Keratinocyte (primary cell): ENCODE measurements at regions not wholly inside any gene's neighbourhood (a gene's known extent, or its start where the extent isn't known, plus 50 kb on each side); places are given as distances from the start of the nearest gene placed in this dataset.

Experiments used
- DNase-seq: peaks from one replicate; pipeline ENCODE4 v3.0.0-alpha.2; 2011; ENCODE audit warnings: low read depth, missing footprints, low spot score
- FAIRE-seq: peaks from 2 replicates; lab custom pipeline; 2011; peaks lifted over from hg19 to GRCh38; lab: Jason Lieb, UNC
- H2AFZ ChIP-seq: 2 replicates; pipeline ENCODE4 v1.6.0; 2012; ENCODE audit warnings: low read length, control low read depth, inconsistent platforms; ENCODE audit not compliant: control insufficient read depth
- H3K27ac ChIP-seq: 2 replicates; pipeline ENCODE4 v1.5.1; 2011; ENCODE audit warnings: low read length; ENCODE audit not compliant: control insufficient read depth, insufficient read depth
- H3K27me3 ChIP-seq: 3 replicates; pipeline ENCODE4 v1.6.0; 2011; ENCODE audit warnings: low read length; ENCODE audit not compliant: control insufficient read depth, insufficient read depth; ENCODE audit errors: extremely low read depth
- H3K36me3 ChIP-seq, 2 experiments: 2 replicates in 1 of 2; 3 replicates in 1 of 2; pipeline ENCODE4 v1.5.1; 2011; ENCODE audit warnings: low read length in 2 of 2, mild to moderate bottlenecking in 1 of 2; ENCODE audit not compliant: control insufficient read depth in 2 of 2, insufficient read depth in 2 of 2; ENCODE audit errors: extremely low read depth in 1 of 2
- H3K4me1 ChIP-seq: 3 replicates; pipeline ENCODE4 v1.5.1; 2011; ENCODE audit warnings: low read length; ENCODE audit not compliant: control insufficient read depth, insufficient read depth; ENCODE audit errors: extremely low read depth
- H3K4me2 ChIP-seq: 3 replicates; pipeline ENCODE4 v1.6.0; 2011; ENCODE audit warnings: low read depth, low read length; ENCODE audit not compliant: control insufficient read depth, insufficient read depth; ENCODE audit errors: extremely low read depth
- H3K4me3 ChIP-seq, 3 experiments: fragments of 200-600 bp in 1 of 3; sonication (generic) in 1 of 3; 2 replicates in 2 of 3; 3 replicates in 1 of 3; pipeline ENCODE4 v1.5.1; 2011 to 2016; ENCODE audit warnings: low read length in 3 of 3, mild to moderate bottlenecking in 3 of 3, control low read depth in 2 of 3, inconsistent platforms in 1 of 3, low read depth in 1 of 3, mixed read lengths in 1 of 3, mixed run types in 1 of 3, moderate library complexity in 1 of 3; ENCODE audit not compliant: control insufficient read depth in 2 of 3, insufficient read depth in 2 of 3; ENCODE audit errors: extremely low read depth in 1 of 3
- H3K79me2 ChIP-seq: 2 replicates; pipeline ENCODE4 v1.6.0; 2012; ENCODE audit warnings: low read length; ENCODE audit not compliant: control insufficient read depth, insufficient read depth
- H3K9ac ChIP-seq: 3 replicates; pipeline ENCODE4 v1.6.0; 2011; ENCODE audit warnings: low read length; ENCODE audit not compliant: control insufficient read depth, insufficient read depth; ENCODE audit errors: extremely low read depth
- H3K9me1 ChIP-seq: 3 replicates; pipeline ENCODE4 v1.6.0; 2011; ENCODE audit warnings: low read length; ENCODE audit not compliant: control insufficient read depth, insufficient read depth; ENCODE audit errors: extremely low read depth
- H3K9me3 ChIP-seq: 2 replicates; pipeline ENCODE4 v1.5.1; 2012; ENCODE audit warnings: low read depth, low read length; ENCODE audit not compliant: control insufficient read depth
- H4K20me1 ChIP-seq: 3 replicates; pipeline ENCODE4 v1.6.0; 2011; ENCODE audit warnings: low read length; ENCODE audit not compliant: control insufficient read depth, insufficient read depth; ENCODE audit errors: extremely low read depth
- EZH2 ChIP-seq: IDR thresholded peaks from one replicate; pipeline ENCODE4 v1.6.1; 2012; ENCODE audit warnings: inconsistent platforms, mild to moderate bottlenecking, low read length, moderate library complexity
- dilution Hi-C: fragments of 300-500 bp; cut with MboI; formaldehyde crosslinking; loops from one replicate; pipeline ENCODE4 v1.7.0; 2020; ENCODE audit warnings: low sequenced_read_pairs; ENCODE audit not compliant: extremely low pct_ligation_motif_present
- TF ChIP-seq, protein P1 (sequence below), 3 experiments: IDR thresholded peaks in 1 of 3; conservative IDR thresholded peaks in 1 of 3; optimal IDR thresholded peaks in 1 of 3; 2 replicates in 2 of 3; 3 replicates in 1 of 3; pipeline versions ENCODE3 to v1.5.1; 2011; ENCODE audit warnings: low read length in 3 of 3, mild to moderate bottlenecking in 3 of 3, moderate library complexity in 2 of 3, control low read depth in 1 of 3, inconsistent platforms in 1 of 3; ENCODE audit not compliant: insufficient read depth in 2 of 3; ENCODE audit errors: extremely low read depth in 1 of 3

DNA sequence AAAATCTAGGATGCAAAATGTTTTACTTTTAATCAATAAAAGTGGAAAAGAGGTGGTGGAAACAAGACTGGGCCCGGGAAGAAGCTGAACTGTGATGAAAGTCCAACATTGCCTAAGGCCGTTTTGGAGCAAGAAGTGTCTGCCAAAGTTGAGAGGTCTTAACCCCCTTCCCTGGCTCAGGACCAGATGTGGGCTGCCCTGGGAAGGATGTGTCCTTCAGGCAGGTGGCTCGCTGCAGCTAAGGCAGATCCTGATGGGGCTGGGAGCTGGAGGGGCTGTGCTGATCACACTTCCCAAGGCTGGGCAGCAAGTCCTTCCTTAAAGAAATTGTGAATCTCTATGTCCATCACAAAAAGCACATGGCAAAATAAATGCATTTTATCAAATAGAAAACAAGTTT lies 581.6 kb downstream of the GALC start:
- Histone ChIP-seq H3K4me1 (no peaks in the 10 kb centered on the region), H3K27me3 (no peaks in the 10 kb centered on the region), H3K27ac (no peak overlapping the region), H3K79me2 (no peaks in the 10 kb centered on the region), H2AFZ (no peak overlapping the region), H3K9ac (no peak overlapping the region), H4K20me1 (no peaks in the 10 kb centered on the region), H3K4me3 (no peak overlapping the region), H3K9me1 (no peaks in the 10 kb centered on the region), H3K36me3 (no peaks in the 10 kb centered on the region), H3K9me3 (no peaks in the 10 kb centered on the region), H3K4me2 (no peak overlapping the region)
- DNase-seq, result no peak
- no peak for TF ChIP-seq EZH2
- TF ChIP-seq, protein P1, sequence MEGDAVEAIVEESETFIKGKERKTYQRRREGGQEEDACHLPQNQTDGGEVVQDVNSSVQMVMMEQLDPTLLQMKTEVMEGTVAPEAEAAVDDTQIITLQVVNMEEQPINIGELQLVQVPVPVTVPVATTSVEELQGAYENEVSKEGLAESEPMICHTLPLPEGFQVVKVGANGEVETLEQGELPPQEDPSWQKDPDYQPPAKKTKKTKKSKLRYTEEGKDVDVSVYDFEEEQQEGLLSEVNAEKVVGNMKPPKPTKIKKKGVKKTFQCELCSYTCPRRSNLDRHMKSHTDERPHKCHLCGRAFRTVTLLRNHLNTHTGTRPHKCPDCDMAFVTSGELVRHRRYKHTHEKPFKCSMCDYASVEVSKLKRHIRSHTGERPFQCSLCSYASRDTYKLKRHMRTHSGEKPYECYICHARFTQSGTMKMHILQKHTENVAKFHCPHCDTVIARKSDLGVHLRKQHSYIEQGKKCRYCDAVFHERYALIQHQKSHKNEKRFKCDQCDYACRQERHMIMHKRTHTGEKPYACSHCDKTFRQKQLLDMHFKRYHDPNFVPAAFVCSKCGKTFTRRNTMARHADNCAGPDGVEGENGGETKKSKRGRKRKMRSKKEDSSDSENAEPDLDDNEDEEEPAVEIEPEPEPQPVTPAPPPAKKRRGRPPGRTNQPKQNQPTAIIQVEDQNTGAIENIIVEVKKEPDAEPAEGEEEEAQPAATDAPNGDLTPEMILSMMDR (optimal IDR thresholded peaks at IDR 0.05 in 1 of 3, IDR thresholded peaks at IDR 0.05 in 1 of 3, conservative IDR thresholded peaks at IDR 0.05 in 1 of 3; ENCODE audit: extremely low read depth in 1 of 3, insufficient read depth in 2 of 3, low read length in 3 of 3), result no peak
- no peak for FAIRE-seq
- dilution Hi-C loops, result no loop called here

DNA sequence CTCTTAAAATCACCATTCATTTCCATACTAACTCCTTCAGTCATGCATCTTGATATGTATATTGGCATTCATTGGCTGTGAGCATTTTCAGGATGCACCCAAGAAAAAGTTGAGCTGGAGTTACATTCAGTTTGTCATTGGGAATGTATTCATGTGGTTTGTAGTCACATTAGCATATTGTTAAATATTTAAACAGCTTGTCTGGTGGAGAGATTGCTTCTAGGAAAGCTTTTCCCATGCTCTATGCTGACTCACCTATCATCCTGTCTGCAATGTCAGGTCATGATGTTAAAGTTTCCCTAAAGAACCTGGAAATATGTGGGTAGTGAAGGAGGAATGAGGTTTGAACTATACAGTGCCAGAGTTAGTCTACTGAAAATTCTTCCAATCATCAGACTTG lies 583.6 kb downstream of the GALC start:
- Histone ChIP-seq H3K4me2 (no peak overlapping the region), H3K9ac (no peak overlapping the region), H2AFZ (no peak overlapping the region), H4K20me1 (no peaks in the 10 kb centered on the region), H3K79me2 (no peaks in the 10 kb centered on the region), H3K27ac (no peak overlapping the region), H3K9me3 (no peaks in the 10 kb centered on the region), H3K9me1 (no peaks in the 10 kb centered on the region), H3K27me3 (no peaks in the 10 kb centered on the region), H3K4me1 (no peaks in the 10 kb centered on the region), H3K36me3 (no peaks in the 10 kb centered on the region), H3K4me3 (no peak overlapping the region)
- no peak for TF ChIP-seq EZH2
- TF ChIP-seq, protein P1 (optimal IDR thresholded peaks at IDR 0.05 in 1 of 3, IDR thresholded peaks at IDR 0.05 in 1 of 3, conservative IDR thresholded peaks at IDR 0.05 in 1 of 3; ENCODE audit: extremely low read depth in 1 of 3, insufficient read depth in 2 of 3, low read length in 3 of 3), result no peak
- DNase-seq, result no peak
- dilution Hi-C loops, result no loop called here
- FAIRE-seq, result no peak
